WTC11 (cell line): ENCODE measurements at regions not wholly inside any gene's neighbourhood (a gene's known extent, or its start where the extent isn't known, plus 50 kb on each side); places are given as distances from the start of the nearest gene placed in this dataset.

ENCODE experiments used
- ATAC-seq: fragments of 200-7000 bp; cut with Tn5 transposase; 2 replicates; pipeline ENCODE4 v1.10.0; 2021; ENCODE audit warnings: mild to moderate bottlenecking, moderate library complexity
- CTCF ChIA-PET: fragments of 300-600 bp; sonication (Branson Sonifier 250); formaldehyde crosslinking; loops from one replicate; lab custom pipeline; 2021; ENCODE audit warnings: antibody characterized with exemption; lab: Charles Lee
- POLR2A ChIA-PET: fragments of 350-600 bp; sonication (Branson Sonifier 250); formaldehyde crosslinking; loops from one replicate; lab custom pipeline; 2021; ENCODE audit warnings: antibody characterized with exemption; lab: Charles Lee
- DNase-seq: peaks from one replicate; pipeline ENCODE4 v3.0.0; 2021; ENCODE audit warnings: low spot score
- H3K27ac Mint-ChIP-seq: 2 replicates; pipeline ENCODE4 v1.8.0; 2021; ENCODE audit warnings: mixed read lengths
- H3K27me3 Mint-ChIP-seq: 2 replicates; pipeline ENCODE4 v1.8.0; 2021; ENCODE audit warnings: low read depth, mild to moderate bottlenecking, moderate library complexity, mixed read lengths
- H3K36me3 Mint-ChIP-seq: 2 replicates; pipeline ENCODE4 v1.8.0; 2021; ENCODE audit warnings: mixed read lengths
- H3K4me1 Mint-ChIP-seq: 2 replicates; pipeline ENCODE4 v1.8.0; 2022; ENCODE audit warnings: mixed read lengths
- H3K4me3 Mint-ChIP-seq: 2 replicates; pipeline ENCODE4 v1.8.0; 2021; ENCODE audit warnings: mild to moderate bottlenecking, moderate library complexity, mixed read lengths
- H3K9me3 Mint-ChIP-seq: 2 replicates; pipeline ENCODE4 v1.8.0; 2021; ENCODE audit warnings: mixed read lengths
- ESRRA ChIP-seq: sonication (generic); formaldehyde crosslinking; IDR thresholded peaks from 2 replicates; pipeline ENCODE4 v1.8.1; 2022; ENCODE audit warnings: mild to moderate bottlenecking, missing genetic modification reagents, borderline replicate concordance
- KAT7 ChIP-seq: sonication (generic); formaldehyde crosslinking; IDR thresholded peaks from 2 replicates; pipeline ENCODE4 v1.8.1; 2023; ENCODE audit warnings: missing genetic modification reagents, mild to moderate bottlenecking, borderline replicate concordance
- NFATC4 ChIP-seq: fragments of 250-450 bp; sonication (Bioruptor Pico); IDR thresholded peaks from 2 replicates; pipeline ENCODE4 v1.9.0; 2021; ENCODE audit warnings: mild to moderate bottlenecking
- NFE2L1 ChIP-seq: sonication (generic); formaldehyde crosslinking; IDR thresholded peaks from 2 replicates; pipeline ENCODE4 v1.8.1; 2023; ENCODE audit warnings: missing genetic modification reagents
- NR3C1 ChIP-seq: sonication (generic); formaldehyde crosslinking; conservative IDR thresholded peaks from 2 replicates; pipeline ENCODE4 v1.8.1; 2023; ENCODE audit warnings: low read depth, mild to moderate bottlenecking, missing genetic modification reagents
- ZNF232 ChIP-seq: sonication (generic); formaldehyde crosslinking; IDR thresholded peaks from 2 replicates; pipeline ENCODE4 v1.8.0; 2022; ENCODE audit warnings: mild to moderate bottlenecking, missing genetic modification reagents
- TF ChIP-seq, protein P1 (sequence below): fragments of 250-450 bp; sonication (Bioruptor Pico); IDR thresholded peaks from 2 replicates; pipeline ENCODE4 v1.9.0; 2021; ENCODE audit warnings: moderate library complexity, mild to moderate bottlenecking, inconsistent platforms, borderline replicate concordance
- TF ChIP-seq, protein P2 (sequence below): sonication (generic); formaldehyde crosslinking; IDR thresholded peaks from 2 replicates; pipeline ENCODE4 v1.8.0; 2023; ENCODE audit warnings: mild to moderate bottlenecking, missing genetic modification reagents
- TF ChIP-seq, protein P3 (sequence below): fragments of 250-450 bp; sonication (Bioruptor Pico); IDR thresholded peaks from 2 replicates; pipeline ENCODE4 v1.9.0; 2021; ENCODE audit warnings: mild to moderate bottlenecking
- TF ChIP-seq, protein P4 (sequence below): sonication (generic); formaldehyde crosslinking; IDR thresholded peaks from 2 replicates; pipeline ENCODE4 v1.8.0; 2022; ENCODE audit warnings: mild to moderate bottlenecking, missing genetic modification reagents
- TF ChIP-seq, protein P5 (sequence below): sonication (generic); formaldehyde crosslinking; IDR thresholded peaks from 2 replicates; pipeline ENCODE4 v1.8.1; 2023; ENCODE audit warnings: mild to moderate bottlenecking, moderate library complexity, missing genetic modification reagents
- TF ChIP-seq, protein P6 (sequence below): sonication (generic); formaldehyde crosslinking; IDR thresholded peaks from 2 replicates; pipeline ENCODE4 v1.8.1; 2023; ENCODE audit warnings: mild to moderate bottlenecking, missing genetic modification reagents

DNA sequence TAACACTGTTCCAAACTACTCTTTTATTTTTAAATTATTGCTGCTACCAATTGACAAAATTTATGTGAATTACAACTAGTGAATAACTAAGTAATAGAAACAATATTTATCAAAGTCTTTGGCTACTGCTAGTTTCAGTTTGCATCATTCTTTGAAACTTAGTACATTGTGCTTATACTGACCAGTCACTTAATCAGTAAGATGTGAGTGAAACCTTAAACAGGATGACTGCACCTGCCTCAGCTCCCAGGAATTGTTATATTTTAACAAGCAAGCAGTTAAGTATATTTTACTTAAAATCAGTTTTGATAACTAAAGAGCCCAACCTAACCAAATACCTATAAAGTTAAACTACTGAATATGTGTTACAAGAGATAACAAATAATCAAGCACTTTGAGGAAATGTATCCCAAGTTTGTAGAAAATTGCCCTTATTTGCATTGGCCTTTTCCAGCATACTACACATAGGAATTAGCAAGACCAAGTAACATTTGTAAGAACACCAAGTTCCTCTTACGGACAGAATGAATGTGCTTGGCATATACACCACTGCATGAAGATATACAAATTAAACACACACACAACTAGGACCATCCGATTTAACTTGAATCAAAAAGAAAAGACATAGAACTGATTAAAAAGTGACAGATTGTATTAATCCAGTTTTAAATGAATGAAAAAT is 545.5 kb upstream of the DAB2 start:
- H3K4me3 Mint-ChIP-seq: no peak overlapping the region
- ATAC-seq (no peak), DNase-seq (no peak)
- POLR2A ChIA-PET: no interaction called here
- CTCF ChIA-PET: no interaction called here
- TF ChIP-seq, protein P1, sequence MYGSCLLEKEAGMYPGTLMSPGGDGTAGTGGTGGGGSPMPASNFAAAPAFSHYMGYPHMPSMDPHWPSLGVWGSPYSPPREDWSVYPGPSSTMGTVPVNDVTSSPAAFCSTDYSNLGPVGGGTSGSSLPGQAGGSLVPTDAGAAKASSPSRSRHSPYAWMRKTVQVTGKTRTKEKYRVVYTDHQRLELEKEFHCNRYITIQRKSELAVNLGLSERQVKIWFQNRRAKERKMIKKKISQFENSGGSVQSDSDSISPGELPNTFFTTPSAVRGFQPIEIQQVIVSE (CRISPR knock-in tag): no peak
- TF ChIP-seq, protein P2, sequence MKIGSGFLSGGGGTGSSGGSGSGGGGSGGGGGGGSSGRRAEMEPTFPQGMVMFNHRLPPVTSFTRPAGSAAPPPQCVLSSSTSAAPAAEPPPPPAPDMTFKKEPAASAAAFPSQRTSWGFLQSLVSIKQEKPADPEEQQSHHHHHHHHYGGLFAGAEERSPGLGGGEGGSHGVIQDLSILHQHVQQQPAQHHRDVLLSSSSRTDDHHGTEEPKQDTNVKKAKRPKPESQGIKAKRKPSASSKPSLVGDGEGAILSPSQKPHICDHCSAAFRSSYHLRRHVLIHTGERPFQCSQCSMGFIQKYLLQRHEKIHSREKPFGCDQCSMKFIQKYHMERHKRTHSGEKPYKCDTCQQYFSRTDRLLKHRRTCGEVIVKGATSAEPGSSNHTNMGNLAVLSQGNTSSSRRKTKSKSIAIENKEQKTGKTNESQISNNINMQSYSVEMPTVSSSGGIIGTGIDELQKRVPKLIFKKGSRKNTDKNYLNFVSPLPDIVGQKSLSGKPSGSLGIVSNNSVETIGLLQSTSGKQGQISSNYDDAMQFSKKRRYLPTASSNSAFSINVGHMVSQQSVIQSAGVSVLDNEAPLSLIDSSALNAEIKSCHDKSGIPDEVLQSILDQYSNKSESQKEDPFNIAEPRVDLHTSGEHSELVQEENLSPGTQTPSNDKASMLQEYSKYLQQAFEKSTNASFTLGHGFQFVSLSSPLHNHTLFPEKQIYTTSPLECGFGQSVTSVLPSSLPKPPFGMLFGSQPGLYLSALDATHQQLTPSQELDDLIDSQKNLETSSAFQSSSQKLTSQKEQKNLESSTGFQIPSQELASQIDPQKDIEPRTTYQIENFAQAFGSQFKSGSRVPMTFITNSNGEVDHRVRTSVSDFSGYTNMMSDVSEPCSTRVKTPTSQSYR: no peak
- TF ChIP-seq NFATC4 (CRISPR knock-in tag) (no peak), KAT7 (CRISPR knock-in tag) (no peak), NFE2L1 (no peak), ESRRA (no peak), ZNF232 (CRISPR knock-in tag) (no peak)
- TF ChIP-seq, protein P3, sequence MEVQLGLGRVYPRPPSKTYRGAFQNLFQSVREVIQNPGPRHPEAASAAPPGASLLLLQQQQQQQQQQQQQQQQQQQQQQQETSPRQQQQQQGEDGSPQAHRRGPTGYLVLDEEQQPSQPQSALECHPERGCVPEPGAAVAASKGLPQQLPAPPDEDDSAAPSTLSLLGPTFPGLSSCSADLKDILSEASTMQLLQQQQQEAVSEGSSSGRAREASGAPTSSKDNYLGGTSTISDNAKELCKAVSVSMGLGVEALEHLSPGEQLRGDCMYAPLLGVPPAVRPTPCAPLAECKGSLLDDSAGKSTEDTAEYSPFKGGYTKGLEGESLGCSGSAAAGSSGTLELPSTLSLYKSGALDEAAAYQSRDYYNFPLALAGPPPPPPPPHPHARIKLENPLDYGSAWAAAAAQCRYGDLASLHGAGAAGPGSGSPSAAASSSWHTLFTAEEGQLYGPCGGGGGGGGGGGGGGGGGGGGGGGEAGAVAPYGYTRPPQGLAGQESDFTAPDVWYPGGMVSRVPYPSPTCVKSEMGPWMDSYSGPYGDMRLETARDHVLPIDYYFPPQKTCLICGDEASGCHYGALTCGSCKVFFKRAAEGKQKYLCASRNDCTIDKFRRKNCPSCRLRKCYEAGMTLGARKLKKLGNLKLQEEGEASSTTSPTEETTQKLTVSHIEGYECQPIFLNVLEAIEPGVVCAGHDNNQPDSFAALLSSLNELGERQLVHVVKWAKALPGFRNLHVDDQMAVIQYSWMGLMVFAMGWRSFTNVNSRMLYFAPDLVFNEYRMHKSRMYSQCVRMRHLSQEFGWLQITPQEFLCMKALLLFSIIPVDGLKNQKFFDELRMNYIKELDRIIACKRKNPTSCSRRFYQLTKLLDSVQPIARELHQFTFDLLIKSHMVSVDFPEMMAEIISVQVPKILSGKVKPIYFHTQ (CRISPR knock-in tag): no peak
- TF ChIP-seq, protein P4, sequence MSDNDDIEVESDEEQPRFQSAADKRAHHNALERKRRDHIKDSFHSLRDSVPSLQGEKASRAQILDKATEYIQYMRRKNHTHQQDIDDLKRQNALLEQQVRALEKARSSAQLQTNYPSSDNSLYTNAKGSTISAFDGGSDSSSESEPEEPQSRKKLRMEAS (CRISPR knock-in tag): no peak
- TF ChIP-seq, protein P5, sequence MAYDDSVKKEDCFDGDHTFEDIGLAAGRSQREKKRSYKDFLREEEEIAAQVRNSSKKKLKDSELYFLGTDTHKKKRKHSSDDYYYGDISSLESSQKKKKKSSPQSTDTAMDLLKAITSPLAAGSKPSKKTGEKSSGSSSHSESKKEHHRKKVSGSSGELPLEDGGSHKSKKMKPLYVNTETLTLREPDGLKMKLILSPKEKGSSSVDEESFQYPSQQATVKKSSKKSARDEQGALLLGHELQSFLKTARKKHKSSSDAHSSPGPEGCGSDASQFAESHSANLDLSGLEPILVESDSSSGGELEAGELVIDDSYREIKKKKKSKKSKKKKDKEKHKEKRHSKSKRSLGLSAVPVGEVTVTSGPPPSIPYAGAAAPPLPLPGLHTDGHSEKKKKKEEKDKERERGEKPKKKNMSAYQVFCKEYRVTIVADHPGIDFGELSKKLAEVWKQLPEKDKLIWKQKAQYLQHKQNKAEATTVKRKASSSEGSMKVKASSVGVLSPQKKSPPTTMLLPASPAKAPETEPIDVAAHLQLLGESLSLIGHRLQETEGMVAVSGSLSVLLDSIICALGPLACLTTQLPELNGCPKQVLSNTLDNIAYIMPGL: no peak
- TF ChIP-seq, protein P6, sequence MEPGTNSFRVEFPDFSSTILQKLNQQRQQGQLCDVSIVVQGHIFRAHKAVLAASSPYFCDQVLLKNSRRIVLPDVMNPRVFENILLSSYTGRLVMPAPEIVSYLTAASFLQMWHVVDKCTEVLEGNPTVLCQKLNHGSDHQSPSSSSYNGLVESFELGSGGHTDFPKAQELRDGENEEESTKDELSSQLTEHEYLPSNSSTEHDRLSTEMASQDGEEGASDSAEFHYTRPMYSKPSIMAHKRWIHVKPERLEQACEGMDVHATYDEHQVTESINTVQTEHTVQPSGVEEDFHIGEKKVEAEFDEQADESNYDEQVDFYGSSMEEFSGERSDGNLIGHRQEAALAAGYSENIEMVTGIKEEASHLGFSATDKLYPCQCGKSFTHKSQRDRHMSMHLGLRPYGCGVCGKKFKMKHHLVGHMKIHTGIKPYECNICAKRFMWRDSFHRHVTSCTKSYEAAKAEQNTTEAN (CRISPR knock-in tag): no peak
- TF ChIP-seq, all 79 proteins: peak for 0
- no peaks in the 10 kb centered on the region; the same call in 1 of the 2 replicates for H3K27me3 Mint-ChIP-seq
- H3K4me1 Mint-ChIP-seq: no peaks in the 10 kb centered on the region
- peaks cover 25% of the 10 kb centered on the region for H3K9me3 Mint-ChIP-seq
- H3K27ac Mint-ChIP-seq: no peak overlapping the region
- H3K36me3 Mint-ChIP-seq: no peaks in the 10 kb centered on the region

DNA sequence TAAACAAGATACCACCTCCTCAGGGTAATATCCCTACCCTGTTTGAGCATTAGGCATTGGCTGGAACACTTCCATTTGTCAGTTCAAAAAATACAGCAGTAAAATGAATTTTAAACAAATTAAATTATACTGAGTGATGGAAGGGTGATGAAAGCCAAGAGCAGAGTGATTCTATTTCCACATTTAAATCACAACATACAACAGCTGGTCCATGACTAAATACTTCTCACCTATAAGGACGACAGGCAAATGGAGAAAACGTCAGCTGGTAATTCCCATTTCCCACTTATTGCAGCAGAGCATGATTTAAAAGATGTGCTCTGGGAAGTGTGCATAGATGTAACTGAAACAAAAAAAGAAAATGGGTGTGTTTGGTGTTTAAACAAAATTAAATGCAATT is 543.6 kb upstream of the DAB2 start:
- ChIA-PET POLR2A (no interaction called here), CTCF (no interaction called here)
- H3K9me3 Mint-ChIP-seq: peaks cover 10% of the 10 kb centered on the region
- H3K36me3 Mint-ChIP-seq: no peaks in the 10 kb centered on the region
- TF ChIP-seq NR3C1 (CRISPR knock-in tag): no peak
- ATAC-seq (no peak), DNase-seq (no peak)
- no peak overlapping the region for H3K4me3 Mint-ChIP-seq
- H3K27ac Mint-ChIP-seq: no peak overlapping the region
- H3K4me1 Mint-ChIP-seq: no peaks in the 10 kb centered on the region
- H3K27me3 Mint-ChIP-seq: no peaks in the 10 kb centered on the region; the same call in 1 of the 2 replicates
